PC-3 (cell line): ENCODE measurements at regions not wholly inside any gene's neighbourhood (a gene's known extent, or its start where the extent isn't known, plus 50 kb on each side); places are given as distances from the start of the nearest gene placed in this dataset.

Experiments
- ATAC-seq: fragments of 200-7000 bp; cut with Tn5 transposase; 2 replicates; pipeline ENCODE4 v1.9.1; 2020; ENCODE audit warnings: mild to moderate bottlenecking, moderate library complexity
- BruUV-seq: library from RNA; stranded (reverse); fragments of 400-500 nt; replicated peaks from 2 replicates; lab custom pipeline; 2021; lab: Mats Ljungman, UMichigan
- CTCF ChIA-PET: fragments of 300-600 bp; sonication (Branson Sonifier 250); formaldehyde crosslinking; loops from one replicate; lab custom pipeline; 2022; ENCODE audit warnings: antibody characterized with exemption; lab: Charles Lee
- POLR2A ChIA-PET: fragments of 300-600 bp; sonication (Branson Sonifier 250); formaldehyde crosslinking; loops from one replicate; lab custom pipeline; 2022; ENCODE audit warnings: antibody characterized with exemption; ENCODE audit not compliant: unreplicated experiment; lab: Charles Lee
- DNase-seq: peaks from one replicate; pipeline ENCODE4 v3.0.0-alpha.2; 2015
- H2AFZ ChIP-seq: fragments of 300-600 bp; sonication (generic); 2 replicates; pipeline ENCODE4 v1.6.0; 2016; ENCODE audit warnings: antibody characterized with exemption, low read length
- H3F3A ChIP-seq: fragments of 300-600 bp; sonication (generic); one replicate; pipeline ENCODE4 v1.6.0; 2017; ENCODE audit warnings: antibody characterized with exemption, low read length, control low read depth, mild to moderate bottlenecking; ENCODE audit not compliant: unreplicated experiment
- H3K27ac ChIP-seq: fragments of 300-600 bp; sonication (generic); 2 replicates; pipeline ENCODE4 v1.5.1; 2016; ENCODE audit warnings: mild to moderate bottlenecking, low read length
- H3K27me3 ChIP-seq: fragments of 300-600 bp; sonication (generic); 2 replicates; pipeline ENCODE4 v1.6.1; 2016; ENCODE audit warnings: low read length, mixed read lengths
- H3K36me3 ChIP-seq: fragments of 300-600 bp; sonication (generic); 2 replicates; pipeline ENCODE4 v1.6.1; 2016; ENCODE audit warnings: low read depth, mixed run types, low read length, mixed read lengths
- H3K4me1 ChIP-seq: fragments of 300-600 bp; sonication (generic); 2 replicates; pipeline ENCODE4 v1.5.1; 2016; ENCODE audit warnings: low read length; ENCODE audit not compliant: insufficient read depth
- H3K4me2 ChIP-seq: fragments of 300-600 bp; sonication (generic); 2 replicates; pipeline ENCODE4 v1.6.0; 2016; ENCODE audit warnings: low read length
- H3K4me3 ChIP-seq: fragments of 300-600 bp; sonication (generic); 2 replicates; pipeline ENCODE4 v1.5.1; 2016; ENCODE audit warnings: mild to moderate bottlenecking, low read length, mixed read lengths
- H3K79me2 ChIP-seq: fragments of 300-600 bp; sonication (generic); 2 replicates; pipeline ENCODE4 v1.6.1; 2017; ENCODE audit warnings: low read length, mixed read lengths
- H3K9ac ChIP-seq: fragments of 300-600 bp; sonication (generic); 2 replicates; pipeline ENCODE4 v1.6.0; 2016; ENCODE audit warnings: mild to moderate bottlenecking, low read length
- H3K9me2 ChIP-seq: fragments of 300-600 bp; sonication (generic); replicated peaks from 2 replicates; pipeline ENCODE4 v1.6.1; 2016; ENCODE audit warnings: mixed run types, low read length, mixed read lengths
- H3K9me3 ChIP-seq: fragments of 300-600 bp; sonication (generic); 2 replicates; pipeline ENCODE4 v1.6.1; 2016; ENCODE audit warnings: low read length, mixed read lengths
- H4K20me1 ChIP-seq: fragments of 300-600 bp; sonication (generic); 2 replicates; pipeline ENCODE4 v1.6.1; 2016; ENCODE audit warnings: low read length, mixed read lengths
- EZH2 ChIP-seq: fragments of 300-600 bp; sonication (generic); IDR thresholded peaks from one replicate; pipeline ENCODE4 v1.6.1; 2017; ENCODE audit warnings: antibody characterized with exemption, mild to moderate bottlenecking, low read length; ENCODE audit not compliant: unreplicated experiment
- EZH2phosphoT487 ChIP-seq: fragments of 300-600 bp; sonication (generic); IDR thresholded peaks from 2 replicates; pipeline ENCODE4 v1.6.1; 2018; ENCODE audit warnings: mild to moderate bottlenecking, antibody characterized with exemption, low read length, borderline replicate concordance
- intact Hi-C: fragments of 100-400 bp; cut with micrococcal nuclease; formaldehyde crosslinking; loops from 2 replicates; pipeline ENCODE4 v1.9.0; 2023
- TF ChIP-seq, protein P1 (sequence below): fragments of 300-600 bp; sonication (generic); conservative IDR thresholded peaks from 2 replicates; pipeline ENCODE4 v1.5.1; 2017; ENCODE audit warnings: antibody characterized with exemption, low read depth, mild to moderate bottlenecking, low read length

- H3K4me2 ChIP-seq = no peak overlapping the region
- no peaks in the 10 kb centered on the region for H3F3A ChIP-seq
- H3K4me3 ChIP-seq = no peak overlapping the region
- intact Hi-C loops = no loop called here
- H3K27me3 ChIP-seq = peaks cover 17% of the 10 kb centered on the region
- ChIA-PET CTCF (no interaction called here), POLR2A (no interaction called here)
- no TSS peak for BruUV-seq
- TF ChIP-seq EZH2 = no peak
- TF ChIP-seq EZH2phosphoT487 = no peak
- TF ChIP-seq, protein P1, sequence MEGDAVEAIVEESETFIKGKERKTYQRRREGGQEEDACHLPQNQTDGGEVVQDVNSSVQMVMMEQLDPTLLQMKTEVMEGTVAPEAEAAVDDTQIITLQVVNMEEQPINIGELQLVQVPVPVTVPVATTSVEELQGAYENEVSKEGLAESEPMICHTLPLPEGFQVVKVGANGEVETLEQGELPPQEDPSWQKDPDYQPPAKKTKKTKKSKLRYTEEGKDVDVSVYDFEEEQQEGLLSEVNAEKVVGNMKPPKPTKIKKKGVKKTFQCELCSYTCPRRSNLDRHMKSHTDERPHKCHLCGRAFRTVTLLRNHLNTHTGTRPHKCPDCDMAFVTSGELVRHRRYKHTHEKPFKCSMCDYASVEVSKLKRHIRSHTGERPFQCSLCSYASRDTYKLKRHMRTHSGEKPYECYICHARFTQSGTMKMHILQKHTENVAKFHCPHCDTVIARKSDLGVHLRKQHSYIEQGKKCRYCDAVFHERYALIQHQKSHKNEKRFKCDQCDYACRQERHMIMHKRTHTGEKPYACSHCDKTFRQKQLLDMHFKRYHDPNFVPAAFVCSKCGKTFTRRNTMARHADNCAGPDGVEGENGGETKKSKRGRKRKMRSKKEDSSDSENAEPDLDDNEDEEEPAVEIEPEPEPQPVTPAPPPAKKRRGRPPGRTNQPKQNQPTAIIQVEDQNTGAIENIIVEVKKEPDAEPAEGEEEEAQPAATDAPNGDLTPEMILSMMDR = no peak
- no peaks in the 10 kb centered on the region for H3K79me2 ChIP-seq
- no peaks in the 10 kb centered on the region for H3K4me1 ChIP-seq
- no peaks in the 10 kb centered on the region for H3K36me3 ChIP-seq
- H4K20me1 ChIP-seq = no peaks in the 10 kb centered on the region
- DNase-seq (no peak), ATAC-seq (no peak; the same call in 1 of the 2 replicates)
- H3K9ac ChIP-seq = no peak overlapping the region
- H3K27ac ChIP-seq = no peak overlapping the region
- H3K9me3 ChIP-seq = no peaks in the 10 kb centered on the region
- no peak overlapping the region for H2AFZ ChIP-seq
- H3K9me2 ChIP-seq = no peaks in the 10 kb centered on the region
Observed at GRCh38 chr12:94849411-94849976, 154.0 kb downstream of the NDUFA12 start.

- Histone ChIP-seq H3K4me1 (no peaks in the 10 kb centered on the region), H3K4me3 (no peak overlapping the region), H4K20me1 (no peaks in the 10 kb centered on the region), H3K27ac (no peak overlapping the region), H3K27me3 (peaks cover 15% of the 10 kb centered on the region), H3K36me3 (no peaks in the 10 kb centered on the region), H3F3A (no peaks in the 10 kb centered on the region), H3K9me2 (no peaks in the 10 kb centered on the region), H2AFZ (no peak overlapping the region), H3K9ac (no peak overlapping the region), H3K4me2 (no peak overlapping the region), H3K79me2 (no peaks in the 10 kb centered on the region), H3K9me3 (no peaks in the 10 kb centered on the region)
- DNase-seq (no peak), ATAC-seq (no peak)
- BruUV-seq = no TSS peak
- TF ChIP-seq EZH2phosphoT487 (no peak), EZH2 (no peak)
- TF ChIP-seq, protein P1 = no peak
- intact Hi-C loops = no loop called here
- ChIA-PET CTCF (no interaction called here), POLR2A (no interaction called here)
Observed at GRCh38 chr12:94848966-94849365, 154.5 kb downstream of the NDUFA12 start.

- Histone ChIP-seq H3K36me3 (no peaks in the 10 kb centered on the region), H3K79me2 (no peaks in the 10 kb centered on the region), H3K27me3 (peaks cover 24% of the 10 kb centered on the region; the same call in 1 of the 2 replicates), H3K4me1 (no peaks in the 10 kb centered on the region), H2AFZ (no peak overlapping the region), H3K27ac (no peak overlapping the region), H3K4me2 (no peak overlapping the region), H3K4me3 (no peak overlapping the region), H4K20me1 (no peaks in the 10 kb centered on the region), H3K9ac (no peak overlapping the region), H3K9me3 (no peaks in the 10 kb centered on the region), H3F3A (no peaks in the 10 kb centered on the region), H3K9me2 (no peaks in the 10 kb centered on the region)
- POLR2A ChIA-PET = no interaction called here
- TF ChIP-seq, protein P1 = no peak
- no peak for TF ChIP-seq EZH2phosphoT487
- TF ChIP-seq EZH2 = no peak
- intact Hi-C loops = no loop called here
- CTCF ChIA-PET = interaction anchor here (0.5 kb wide), 1 partner anchor 222 kb away, joined by 3 read pairs; no protein-coding TSS in a partner anchor
- no peak for ATAC-seq
- DNase-seq = no peak
- no TSS peak for BruUV-seq
Observed at GRCh38 chr12:94845110-94845509, 158.4 kb downstream of the NDUFA12 start.
